Breast epithelium (tissue), 3 donors: ENCODE measurements at regions not wholly inside any gene's neighbourhood (a gene's known extent, or its start where the extent isn't known, plus 50 kb on each side); places are given as distances from the start of the nearest gene placed in this dataset.

Experiments used
- CTCF ChIP-seq, 3 donors: fragments of 450-650 bp; IDR thresholded peaks; one replicate each; pipeline ENCODE4 v1.5.1; 2016 to 2017; ENCODE audit warnings: antibody characterized with exemption in 3 of 3, mild to moderate bottlenecking in 3 of 3, moderate library complexity in 3 of 3
- POLR2A ChIP-seq: fragments of 450-650 bp; IDR thresholded peaks from one replicate; pipeline ENCODE4 v1.6.1; 2016; ENCODE audit warnings: antibody characterized with exemption, mild to moderate bottlenecking, moderate library complexity

- TF ChIP-seq CTCF (IDR thresholded peaks at IDR 0.05) (no peak), POLR2A (no peak)
These were observed 113.6 kb upstream of the ROBO1 start for GRCh38 chr3:79881431-79881830.
